GM19438 (cell line): ENCODE measurements at regions not wholly inside any gene's neighbourhood (a gene's known extent, or its start where the extent isn't known, plus 50 kb on each side); places are given as distances from the start of the nearest gene placed in this dataset.
"Not testable (repeated sequence)": the region's sequence is repeated elsewhere in the genome, so short reads cannot be mapped to it uniquely, and the experiment has no call there.

Experiments used
- ATAC-seq: cut with Tn5 transposase; IDR thresholded peaks from one replicate; pipeline ENCODE4 v1.9.1; 2021; ENCODE audit warnings: low read depth; ENCODE audit not compliant: unreplicated experiment

DNA sequence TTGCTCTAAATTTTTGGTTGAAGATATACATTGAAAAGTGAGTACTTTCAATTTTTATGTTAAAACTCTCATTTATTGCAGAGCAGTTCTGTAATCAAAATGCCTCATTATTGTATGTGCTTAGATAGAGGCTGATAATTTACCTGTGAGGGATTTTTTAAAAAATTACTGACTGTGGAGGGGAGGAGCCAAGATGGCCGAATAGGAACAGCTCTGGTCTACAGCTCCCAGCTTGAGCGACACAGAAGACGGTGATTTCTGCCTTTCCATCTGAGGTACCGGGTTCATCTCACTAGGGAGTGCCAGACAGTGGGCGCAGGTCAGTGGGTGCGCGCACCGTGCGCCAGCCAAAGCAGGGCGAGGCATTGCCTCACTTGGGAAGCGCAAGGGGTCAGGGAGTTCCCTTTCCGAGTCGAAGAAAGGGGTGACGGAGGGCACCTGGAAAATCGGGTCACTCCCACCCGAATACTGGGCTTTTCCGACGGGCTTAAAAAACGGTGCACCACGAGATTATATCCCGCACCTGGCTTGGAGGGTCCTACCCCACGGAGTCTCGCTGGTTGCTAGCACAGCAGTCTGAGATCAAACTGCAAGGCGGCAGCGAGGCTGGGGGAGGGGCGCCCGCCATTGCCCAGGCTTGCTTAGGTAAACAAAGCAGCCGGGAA, 89.4 kb downstream of the DDX11 start:
- not testable (repeated sequence) for ATAC-seq

DNA sequence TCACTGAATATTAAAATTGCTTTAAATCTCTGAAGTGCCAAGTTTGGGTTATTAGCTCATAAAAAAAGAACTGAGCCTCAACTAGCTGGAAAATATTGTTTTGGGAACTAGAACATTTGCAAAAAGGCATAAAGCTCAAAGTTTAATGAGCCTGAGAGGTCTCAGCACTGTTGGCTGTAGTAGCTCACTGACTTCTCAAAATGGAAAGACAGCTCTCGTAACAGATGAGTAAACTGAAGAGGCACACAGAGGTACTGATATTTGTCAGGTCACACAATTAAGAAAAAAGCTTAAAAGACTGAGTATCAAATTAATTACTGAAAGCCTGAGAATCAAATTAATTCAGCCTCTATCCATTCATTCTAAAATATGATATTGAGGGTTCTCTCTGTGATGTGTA, 100.6 kb downstream of the DDX11 start:
- ATAC-seq = not testable (repeated sequence)

DNA sequence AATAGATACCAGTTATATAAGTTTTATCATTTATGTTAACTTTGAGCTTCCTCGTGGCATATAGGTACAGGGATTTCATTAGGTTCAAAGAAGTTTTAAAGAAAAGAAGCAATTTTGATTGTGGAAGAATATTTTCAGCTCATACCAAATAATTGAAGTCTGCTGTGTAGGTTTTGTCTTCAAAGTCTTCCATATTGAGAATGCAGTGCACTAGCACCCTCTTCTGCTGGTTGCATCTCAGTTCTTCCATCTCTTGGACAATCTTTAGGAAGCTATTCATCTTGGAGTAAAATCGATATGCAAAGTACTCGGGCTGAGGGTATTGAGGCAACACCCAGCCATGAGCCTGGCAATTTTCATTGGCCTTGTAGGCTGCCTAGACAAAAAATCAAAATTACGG, 103.9 kb downstream of the DDX11 start:
- ATAC-seq = not testable (repeated sequence)

GRCh38 chr12:31178875-31179274, 105.2 kb downstream of the DDX11 start:
- not testable (repeated sequence) for ATAC-seq

DNA sequence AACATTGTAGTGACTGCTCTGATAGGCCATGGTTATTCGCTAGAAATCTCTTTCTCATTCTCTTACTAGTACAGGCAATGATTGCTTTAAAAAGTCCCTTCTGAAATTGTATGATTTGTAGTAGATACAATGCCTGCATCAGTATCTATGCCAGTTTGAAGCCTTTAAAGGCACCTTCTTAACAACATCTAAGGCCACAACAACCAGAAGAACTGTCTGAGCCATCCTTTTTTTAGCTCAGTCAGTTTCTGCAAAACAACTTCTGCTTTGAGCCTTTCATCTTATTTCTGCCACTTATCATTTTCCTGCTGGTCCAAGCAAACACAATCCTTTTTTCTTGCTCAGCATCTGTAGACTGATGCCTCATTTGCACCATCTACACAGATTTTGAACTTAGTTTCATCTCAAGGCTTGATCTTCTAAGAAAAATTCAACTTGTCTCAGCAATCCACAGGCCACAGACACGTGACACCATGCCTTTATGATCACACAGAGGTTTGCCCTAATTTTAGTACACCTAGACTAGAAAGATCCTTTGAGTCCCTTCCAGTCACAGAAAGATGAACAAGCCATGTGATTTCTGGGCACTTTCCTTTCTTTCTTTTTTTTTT, 106.1 kb downstream of the DDX11 start:
- not testable (repeated sequence) for ATAC-seq

GRCh38 chr12:31182571-31182970, 108.9 kb downstream of the DDX11 start:
- not testable (repeated sequence) for ATAC-seq

GRCh38 chr12:31183107-31183506, 109.4 kb downstream of the DDX11 start:
- not testable (repeated sequence) for ATAC-seq

DNA sequence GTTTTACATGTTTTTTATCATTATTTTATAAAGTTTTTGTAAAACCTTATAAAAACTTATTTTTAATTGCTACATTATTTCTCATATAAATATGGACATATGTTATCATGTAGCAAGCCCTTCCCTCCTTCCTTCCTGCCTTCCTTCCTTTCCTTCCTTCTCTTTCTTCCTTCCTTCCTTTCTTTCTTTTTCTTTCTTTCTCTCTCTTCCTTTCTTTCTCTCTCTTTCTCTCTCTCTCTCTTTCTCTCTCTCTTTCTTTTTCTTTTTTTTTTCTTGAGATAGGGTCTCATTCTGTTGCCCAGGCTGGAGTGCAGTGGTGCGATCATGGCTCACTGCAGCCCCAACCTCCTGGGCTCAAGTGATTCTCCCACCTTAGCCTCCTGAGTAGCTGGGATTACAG, 110.2 kb downstream of the DDX11 start:
- not testable (repeated sequence) for ATAC-seq

GRCh38 chr12:31184667-31185066, 111.0 kb downstream of the DDX11 start:
- not testable (repeated sequence) for ATAC-seq

GRCh38 chr12:31192689-31193088, 119.0 kb downstream of the DDX11 start:
- not testable (repeated sequence) for ATAC-seq

DNA sequence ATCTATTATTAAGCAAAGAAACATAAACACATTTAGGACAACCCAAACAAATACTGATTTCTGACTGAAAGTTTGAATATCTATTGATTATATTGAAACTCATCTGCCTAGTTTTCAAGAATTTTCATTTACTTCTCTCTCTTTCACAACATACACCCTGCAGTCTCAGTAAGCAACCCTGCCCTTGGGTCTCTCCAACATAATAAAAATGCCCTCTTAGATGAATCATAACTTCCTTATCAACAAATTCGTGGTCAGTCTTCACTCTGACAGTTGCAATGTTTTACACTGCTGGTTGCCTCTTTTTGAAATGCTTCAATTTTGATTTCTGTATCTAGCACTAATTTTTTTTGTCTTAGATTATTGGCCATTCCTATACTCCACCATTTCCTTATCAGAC, 122.0 kb downstream of the DDX11 start:
- ATAC-seq = not testable (repeated sequence)

DNA sequence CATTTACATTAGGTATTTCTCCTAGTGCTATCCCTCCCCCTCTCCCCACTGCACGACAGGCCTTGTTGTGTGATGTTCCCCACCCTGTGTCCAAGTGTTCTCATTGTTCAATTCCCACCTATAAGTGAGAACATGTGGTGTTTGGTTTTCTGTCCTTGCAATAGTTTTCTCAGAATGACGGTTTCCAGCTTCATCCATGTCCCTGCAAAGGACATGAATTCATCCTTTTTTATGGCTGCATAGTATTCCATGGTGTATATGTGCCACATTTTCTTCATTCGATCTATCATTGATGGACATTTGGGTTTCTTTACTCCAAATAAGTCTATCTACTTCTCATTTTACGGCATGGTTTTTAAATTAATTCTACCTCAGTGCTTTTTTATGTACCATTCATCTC, 125.8 kb downstream of the DDX11 start:
- ATAC-seq = not testable (repeated sequence)

GRCh38 chr12:31201382-31201781, 124.6 kb downstream of the SINHCAF start:
- no peak for ATAC-seq

DNA sequence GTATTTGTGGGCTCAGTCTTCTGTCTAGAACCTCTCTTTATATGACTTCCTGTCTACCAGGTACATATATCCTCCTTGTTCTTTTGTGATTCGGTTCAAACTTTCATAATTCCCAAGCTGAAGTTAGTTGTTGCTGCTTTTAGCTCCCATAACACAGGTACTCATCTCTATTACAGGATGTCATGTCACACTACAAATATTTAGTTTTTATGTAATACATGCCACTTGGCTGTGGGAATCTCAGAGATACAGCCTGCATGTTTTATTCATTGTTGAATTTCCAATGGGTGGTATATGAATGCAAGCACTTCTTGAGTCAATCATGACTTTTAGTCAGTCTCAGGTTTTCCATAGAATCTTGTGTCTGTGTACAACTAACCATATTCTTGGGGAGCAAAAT, 122.7 kb downstream of the SINHCAF start:
- no peak for ATAC-seq

GRCh38 chr12:31205054-31205453, 120.9 kb downstream of the SINHCAF start:
- ATAC-seq = peak; percentile 84

- ATAC-seq = no peak
Observed at GRCh38 chr12:31206038-31206670, 119.8 kb downstream of the SINHCAF start.

DNA sequence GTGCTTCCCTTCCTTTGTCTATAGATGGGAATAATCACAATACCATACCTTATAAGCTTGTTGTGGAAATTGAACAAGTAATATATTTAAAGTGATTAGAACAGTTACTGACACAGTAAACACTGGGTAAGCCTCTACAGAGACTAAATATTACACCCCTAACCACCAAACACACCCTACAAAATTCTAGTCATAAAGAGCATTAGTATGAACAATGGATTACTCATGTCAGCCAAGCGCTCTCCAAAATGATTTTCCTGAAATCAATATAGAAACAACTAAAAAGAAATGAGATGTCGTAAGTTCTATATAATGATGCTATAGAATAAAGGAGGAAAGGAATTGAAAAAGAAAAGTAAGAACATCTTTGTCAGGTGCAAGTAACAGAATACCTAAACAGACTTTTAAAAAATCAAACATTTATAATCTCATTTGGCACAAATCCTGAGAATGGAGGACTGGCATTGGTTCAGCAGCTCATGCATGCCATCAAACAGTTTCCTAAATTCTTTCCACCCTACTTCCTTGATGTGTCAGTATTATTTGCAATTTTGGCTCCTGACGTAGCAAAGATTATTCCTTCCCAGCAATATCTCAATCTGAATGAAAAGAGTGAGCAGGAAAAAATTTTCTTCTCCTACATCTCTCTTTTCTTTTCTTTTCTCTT, 118.0 kb downstream of the SINHCAF start:
- ATAC-seq = no peak

- no peak for ATAC-seq
Observed at GRCh38 chr12:31210104-31210503, 115.8 kb downstream of the SINHCAF start.

GRCh38 chr12:31210541-31210940, 115.4 kb downstream of the SINHCAF start:
- ATAC-seq = no peak

GRCh38 chr12:31214626-31215517, 111.1 kb downstream of the SINHCAF start:
- ATAC-seq = no peak
